ENCODE measurements at regions not wholly inside any gene's neighbourhood (a gene's known extent, or its start where the extent isn't known, plus 50 kb on each side); places are given as distances from the start of the nearest gene placed in this dataset.

GRCh38 chr15:47394286-47394809 is 323.0 kb upstream of the SEMA6D start:
- no peak for DNase-seq

- DNase-seq: no peak
Measured at GRCh38 chr15:47395076-47395475, 322.2 kb upstream of the SEMA6D start.

GRCh38 chr15:47397655-47398054 is 319.6 kb upstream of the SEMA6D start:
- no peak for DNase-seq

GRCh38 chr15:47398132-47398531 is 319.2 kb upstream of the SEMA6D start:
- DNase-seq: no peak

- no peak for DNase-seq
Measured at GRCh38 chr15:47398594-47398993, 318.7 kb upstream of the SEMA6D start.

- DNase-seq: no peak
Measured at GRCh38 chr15:47399100-47399499, 318.2 kb upstream of the SEMA6D start.

DNA sequence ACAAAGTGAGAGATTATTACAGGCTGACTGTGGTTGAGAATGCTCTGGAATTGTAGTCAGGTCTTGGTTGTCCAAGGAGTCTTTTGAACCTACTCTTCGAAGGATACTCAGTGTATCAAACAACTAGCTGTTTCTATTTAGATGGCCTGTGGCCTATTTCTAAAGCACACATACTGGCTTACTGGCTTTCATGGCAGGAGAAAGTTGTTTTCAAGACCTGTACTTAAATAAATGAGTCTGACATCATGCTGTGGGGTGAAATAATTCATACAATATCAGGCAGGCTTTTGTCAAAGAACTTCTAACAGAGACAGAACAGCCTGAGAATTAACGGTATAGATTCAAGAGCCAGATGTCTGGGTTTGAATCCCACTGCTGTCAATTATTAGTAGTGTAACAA is 316.7 kb upstream of the SEMA6D start:
- no peak for DNase-seq

DNA sequence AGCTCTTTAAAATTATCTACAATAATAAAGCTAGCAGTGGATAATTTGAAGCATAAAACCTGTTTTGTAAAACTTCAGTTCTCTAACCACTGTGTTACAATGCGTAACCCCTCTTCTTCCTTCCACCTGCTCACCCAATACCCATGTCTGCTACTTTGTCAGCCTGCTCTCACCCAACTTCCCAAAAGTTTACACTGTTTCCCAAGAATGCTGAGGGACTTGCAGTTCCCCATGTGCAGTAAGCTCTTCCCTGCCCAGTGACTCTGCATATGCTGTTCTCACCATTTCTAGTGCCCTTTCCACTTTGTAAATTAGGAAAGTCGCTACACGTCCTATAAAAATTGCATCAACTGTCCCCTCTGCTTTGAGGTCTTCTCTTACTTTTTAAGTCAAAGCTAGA is 315.9 kb upstream of the SEMA6D start:
- no peak for DNase-seq

- no peak for DNase-seq
Measured at GRCh38 chr15:47402829-47403228, 314.5 kb upstream of the SEMA6D start.

GRCh38 chr15:47404877-47405276 is 312.4 kb upstream of the SEMA6D start:
- no peak for DNase-seq

DNA sequence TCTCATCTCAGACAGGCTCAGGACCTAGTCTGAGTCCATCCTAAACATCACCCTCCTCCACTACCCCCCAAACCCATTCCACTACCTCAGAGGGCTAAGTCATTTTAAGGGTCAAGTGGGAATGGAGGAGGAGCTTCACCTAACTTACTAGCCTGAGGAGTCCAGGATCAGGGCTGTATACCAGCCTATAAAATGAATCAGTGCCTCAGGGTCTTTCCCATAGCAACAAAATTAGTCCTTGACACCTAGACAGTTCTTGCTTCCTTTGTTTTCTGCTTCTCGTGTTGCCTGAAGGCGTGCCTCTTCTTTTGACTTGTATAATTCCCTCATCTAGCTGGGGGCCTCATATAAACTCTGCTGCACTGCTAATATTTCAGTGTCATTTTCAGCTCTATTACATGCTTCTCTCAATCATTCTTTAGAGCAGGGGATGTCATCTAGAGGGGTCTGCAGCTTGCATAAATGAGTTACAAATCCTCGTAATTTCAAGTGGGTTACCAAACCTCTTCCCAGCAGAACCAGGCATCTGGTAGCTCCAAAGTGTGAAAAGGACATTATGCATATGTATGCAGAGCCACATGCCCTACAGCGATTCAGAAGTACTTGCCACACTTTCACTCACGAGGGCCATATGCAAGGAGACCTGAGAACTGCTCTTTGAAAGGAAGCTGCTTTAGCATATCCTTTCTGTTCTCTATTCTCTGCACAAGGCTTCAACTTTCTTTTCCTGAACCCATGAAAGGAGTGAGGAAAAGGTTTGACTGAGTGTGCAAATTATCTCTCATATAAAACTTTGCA is 311.7 kb upstream of the SEMA6D start:
- no peak for DNase-seq

DNA sequence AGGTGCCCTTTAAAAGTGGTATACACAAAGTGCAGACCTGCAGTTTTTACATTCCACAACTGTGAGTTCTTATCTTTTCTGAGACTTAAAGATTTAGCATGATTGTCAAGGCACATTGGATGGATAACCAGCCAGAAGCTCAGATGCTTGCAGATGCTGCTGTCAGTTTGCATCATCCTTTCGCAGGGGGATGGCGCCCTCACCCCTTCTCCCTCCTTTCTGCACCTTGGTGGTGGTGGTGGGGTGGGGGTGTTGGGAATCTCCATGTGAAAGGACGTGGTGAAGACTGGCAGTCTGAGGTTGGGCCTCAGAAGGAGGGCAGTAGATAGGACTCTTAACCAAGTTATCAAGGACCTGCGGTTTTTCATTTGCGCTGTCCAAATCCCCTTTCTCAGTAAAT is 309.6 kb upstream of the SEMA6D start:
- DNase-seq: no peak

- DNase-seq: no peak
Measured at GRCh38 chr15:47409038-47409437, 308.3 kb upstream of the SEMA6D start.

- no peak for DNase-seq
Measured at GRCh38 chr15:47409600-47409999, 307.7 kb upstream of the SEMA6D start.

DNA sequence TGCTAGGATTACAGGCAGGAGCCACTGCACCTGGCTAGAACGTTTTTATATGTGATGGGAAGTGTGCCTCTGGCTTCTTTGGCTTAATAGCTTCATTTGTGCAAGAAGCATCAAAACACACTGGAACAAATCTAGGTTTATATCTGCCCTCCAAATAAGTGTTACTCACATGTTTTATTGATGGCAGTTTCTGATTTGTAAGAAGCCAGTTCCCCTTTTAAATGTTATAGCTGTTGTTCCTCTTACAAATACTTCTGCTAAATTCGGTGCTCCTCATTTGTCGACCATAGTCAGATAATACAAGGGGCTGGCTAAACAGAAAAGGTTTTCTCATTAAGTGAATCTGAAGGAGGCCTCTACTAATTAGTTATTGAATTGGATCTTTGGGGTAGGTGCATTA is 307.1 kb upstream of the SEMA6D start:
- DNase-seq: no peak

DNA sequence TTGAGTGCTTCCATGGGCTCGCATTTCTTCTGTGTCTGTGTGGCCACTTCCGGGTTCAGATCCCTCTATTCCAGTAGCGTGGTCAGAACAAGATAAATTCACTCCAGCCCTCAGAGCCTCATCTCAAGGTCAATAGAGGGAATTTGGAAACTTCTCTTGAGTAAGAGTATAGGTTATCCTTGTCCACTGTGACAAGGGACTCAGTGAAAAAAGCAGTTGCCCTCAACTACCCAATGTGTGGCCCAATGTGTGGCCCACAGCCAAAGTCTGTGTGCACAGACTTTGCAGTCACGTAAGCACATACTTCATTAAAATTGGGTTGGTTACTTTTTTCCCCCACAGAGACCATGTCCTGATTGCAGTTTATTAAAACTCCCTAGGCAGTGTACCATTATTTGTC is 305.6 kb upstream of the SEMA6D start:
- no peak for DNase-seq

DNA sequence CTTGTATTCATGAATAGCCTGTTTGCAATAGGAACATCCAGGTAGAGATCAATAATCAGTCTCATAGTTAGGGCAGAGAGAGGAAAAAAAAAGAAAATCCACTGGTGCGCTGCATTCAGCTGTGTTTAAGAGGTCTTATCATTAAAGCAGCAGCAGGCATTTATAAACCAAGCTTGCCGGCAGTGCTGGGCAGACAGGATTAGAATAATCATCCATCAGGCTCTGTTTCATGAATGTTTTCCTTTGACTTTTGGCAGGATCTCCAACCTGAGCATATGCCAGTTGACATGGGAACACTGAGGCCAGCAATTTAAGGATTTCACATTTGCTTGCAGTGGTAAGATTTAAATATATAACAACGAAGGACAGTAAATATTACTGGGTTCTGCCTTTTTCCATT is 305.2 kb upstream of the SEMA6D start:
- DNase-seq: no peak

GRCh38 chr15:47412802-47413201 is 304.5 kb upstream of the SEMA6D start:
- no peak for DNase-seq

DNA sequence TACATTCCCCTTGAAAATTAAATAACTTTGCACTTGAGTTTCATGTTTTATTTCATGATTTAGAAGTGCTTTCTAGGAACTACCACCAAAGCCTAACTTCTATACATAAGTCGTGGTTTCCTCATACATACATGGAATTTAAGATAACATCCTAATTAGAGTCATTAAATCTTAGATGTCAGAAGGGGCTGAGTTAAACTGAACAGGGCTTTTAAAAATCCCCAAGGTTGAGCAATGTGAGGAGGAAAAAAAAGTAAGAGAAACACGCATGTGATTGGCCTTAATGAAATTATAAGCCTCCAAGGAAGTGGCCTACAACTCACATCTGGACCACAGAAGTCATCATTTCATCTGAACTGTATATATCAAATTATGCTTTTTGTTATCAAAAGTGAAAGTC is 303.1 kb upstream of the SEMA6D start:
- DNase-seq: no peak

- no peak for DNase-seq
Measured at GRCh38 chr15:47415539-47415971, 301.8 kb upstream of the SEMA6D start.

GRCh38 chr15:47422881-47423665 is 294.2 kb upstream of the SEMA6D start:
- no peak for DNase-seq

- no peak for DNase-seq
Measured at GRCh38 chr15:47427463-47427862, 289.8 kb upstream of the SEMA6D start.

GRCh38 chr15:47429376-47429775 is 287.9 kb upstream of the SEMA6D start:
- no peak for DNase-seq

DNA sequence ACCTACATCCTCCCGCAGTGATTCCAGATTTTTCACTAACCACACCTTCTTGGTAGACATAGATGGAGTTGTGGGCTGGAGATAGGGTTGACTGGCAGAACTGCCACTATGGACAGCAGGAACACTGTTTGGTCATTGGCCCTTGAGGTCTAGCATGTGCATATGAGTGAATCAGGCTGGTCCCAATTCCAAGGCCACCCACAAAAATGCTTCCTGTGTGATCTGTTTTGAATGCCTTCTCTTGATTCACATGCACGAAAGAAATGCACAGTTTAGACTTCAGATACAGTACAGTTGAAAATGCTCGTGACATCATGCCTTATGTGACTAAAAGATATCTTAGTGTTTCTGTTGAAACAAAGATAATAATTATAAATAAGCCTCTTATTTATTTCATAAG is 285.8 kb upstream of the SEMA6D start:
- no peak for DNase-seq

All from activated CD4-positive, alpha-beta T cell treated with anti-CD3 and anti-CD28 coated beads, Interleukin-2, amount 50 U/mL, for 48 hours (primary cell).